GM12878 (cell line): ENCODE measurements at regions not wholly inside any gene's neighbourhood (a gene's known extent, or its start where the extent isn't known, plus 50 kb on each side); places are given as distances from the start of the nearest gene placed in this dataset.

Source experiments
- ATAC-seq: fragments of 200-7000 bp; cut with Tn5 transposase; 3 replicates; pipeline ENCODE4 v1.9.1; 2020; ENCODE audit warnings: mild to moderate bottlenecking, moderate library complexity
- BruUV-seq: library from RNA; stranded (reverse); fragments of 400-500 nt; replicated peaks from 2 replicates; lab custom pipeline; 2021; lab: Mats Ljungman, UMichigan
- CTCF ChIA-PET: fragments of 300-600 bp; sonication (Branson Sonifier 250); formaldehyde crosslinking; extraction: SDS; loops from one replicate; lab custom pipeline; 2021; ENCODE audit warnings: inconsistent platforms; lab: Yijun Ruan, JAX
- POLR2A ChIA-PET: fragments of 350-600 bp; formaldehyde crosslinking; extraction: SDS; loops from one replicate; lab custom pipeline; 2021; ENCODE audit warnings: inconsistent platforms; lab: Charles Lee
- RAD21 ChIA-PET: fragments of 300-600 bp; sonication (Branson Sonifier 250); formaldehyde crosslinking; loops from one replicate; lab custom pipeline; 2023; ENCODE audit warnings: antibody characterized with exemption; ENCODE audit not compliant: unreplicated experiment; lab: Charles Lee
- SMC1A ChIA-PET: fragments of 300-600 bp; sonication (Branson Sonifier 250); formaldehyde crosslinking; loops from one replicate; lab custom pipeline; 2023; ENCODE audit not compliant: unreplicated experiment, uncharacterized antibody; lab: Charles Lee
- DNase-seq: peaks from one replicate; pipeline ENCODE4 v3.0.0-alpha.2; 2011; ENCODE audit warnings: low read depth, low spot score
- FAIRE-seq: peaks from 3 replicates; lab custom pipeline; 2011; peaks lifted over from hg19 to GRCh38; lab: Jason Lieb, UNC
- H2AFZ ChIP-seq: 2 replicates; pipeline ENCODE4 v1.6.0; 2011; ENCODE audit warnings: low read depth, low read length, control low read depth; ENCODE audit not compliant: control insufficient read depth
- H3K27ac ChIP-seq: 2 replicates; pipeline ENCODE4 v1.5.1; 2011; ENCODE audit warnings: control low read depth; ENCODE audit not compliant: control insufficient read depth, insufficient read depth
- H3K27me3 ChIP-seq, 2 experiments: replicated peaks in 1 of 2; 2 replicates each; pipeline versions ENCODE4 v1.6.0 to v1.6.1; 2011; ENCODE audit warnings: low read length in 1 of 2; ENCODE audit not compliant: control insufficient read depth in 2 of 2, insufficient read depth in 2 of 2
- H3K36me3 ChIP-seq, 2 experiments: 2 replicates each; pipeline ENCODE4 v1.5.1; 2011; ENCODE audit warnings: low read length in 1 of 2; ENCODE audit not compliant: control insufficient read depth in 2 of 2, insufficient read depth in 2 of 2
- H3K4me1 ChIP-seq: 2 replicates; pipeline ENCODE4 v1.6.1; 2011; ENCODE audit warnings: mild to moderate bottlenecking, low read length, moderate library complexity, mixed read lengths; ENCODE audit not compliant: control insufficient read depth, insufficient read depth
- H3K4me2 ChIP-seq: 2 replicates; pipeline ENCODE4 v1.6.0; 2011; ENCODE audit warnings: control low read depth; ENCODE audit not compliant: control insufficient read depth, insufficient read depth
- H3K4me3 ChIP-seq: fragments of 200-600 bp; sonication (generic); 2 replicates; pipeline ENCODE4 v1.5.1; 2016
- H3K79me2 ChIP-seq: 2 replicates; pipeline ENCODE4 v1.6.0; 2011; ENCODE audit warnings: low read length; ENCODE audit not compliant: control insufficient read depth, insufficient read depth
- H3K9ac ChIP-seq: 2 replicates; pipeline ENCODE4 v1.8.0; 2011; ENCODE audit warnings: low read length, control low read depth, mixed read lengths; ENCODE audit not compliant: control insufficient read depth, insufficient read depth
- H3K9me3 ChIP-seq: replicated peaks from 3 replicates; pipeline ENCODE4 v1.5.1; 2011; ENCODE audit warnings: mild to moderate bottlenecking, low read length; ENCODE audit not compliant: control insufficient read depth, insufficient read depth
- H4K20me1 ChIP-seq: 2 replicates; pipeline ENCODE4 v1.6.0; 2011; ENCODE audit not compliant: control insufficient read depth, insufficient read depth
- ASH2L ChIP-seq: fragments of 300-600, 200-600 bp; sonication (generic); IDR thresholded peaks from 2 replicates; pipeline ENCODE4 v1.6.1; 2017; ENCODE audit warnings: low read depth, mild to moderate bottlenecking, borderline replicate concordance
- BCLAF1 ChIP-seq: fragments of 450-650 bp; IDR thresholded peaks from 2 replicates; pipeline ENCODE4 v1.6.1; 2017; ENCODE audit warnings: antibody characterized with exemption, mild to moderate bottlenecking, moderate library complexity
- CHD2 ChIP-seq: IDR thresholded peaks from 2 replicates; pipeline ENCODE4 v1.6.1; 2011; ENCODE audit warnings: low read depth, low read length, improper control_type of control experiment, borderline replicate concordance
- EGR1 ChIP-seq, 2 experiments: IDR thresholded peaks; 1 replicate in 1 of 2; 2 replicates in 1 of 2; pipeline ENCODE4 v1.6.1; 2011 to 2012; ENCODE audit warnings: low read depth in 2 of 2, low read length in 2 of 2, borderline replicate concordance in 1 of 2, mild to moderate bottlenecking in 1 of 2, moderate library complexity in 1 of 2
- FOS ChIP-seq: IDR thresholded peaks from 3 replicates; pipeline ENCODE4 v1.6.1; 2011; ENCODE audit warnings: borderline replicate concordance; ENCODE audit not compliant: insufficient read length; ENCODE audit errors: extremely low read depth
- HCFC1 ChIP-seq: fragments of 150-350 bp; IDR thresholded peaks from 2 replicates; pipeline ENCODE4 v1.6.1; 2014; ENCODE audit warnings: low read length
- HDAC2 ChIP-seq: fragments of 200-600 bp; sonication (generic); IDR thresholded peaks from 2 replicates; pipeline ENCODE4 v1.6.1; 2017
- IKZF1 ChIP-seq: fragments of 450-650 bp; conservative IDR thresholded peaks from 2 replicates; pipeline ENCODE4 v1.6.1; 2017; ENCODE audit warnings: antibody characterized with exemption, mild to moderate bottlenecking
- LARP7 ChIP-seq: fragments of 450-650 bp; IDR thresholded peaks from 2 replicates; pipeline ENCODE4 v1.6.1; 2017; ENCODE audit warnings: mild to moderate bottlenecking
- MAX ChIP-seq: IDR thresholded peaks from 2 replicates; pipeline ENCODE4 v1.6.1; 2012; ENCODE audit warnings: low read depth, low read length, improper control_type of control experiment
- MXI1 ChIP-seq: fragments of 150-350 bp; IDR thresholded peaks from 2 replicates; pipeline ENCODE4 v1.6.1; 2011; ENCODE audit warnings: low read depth, mild to moderate bottlenecking, inconsistent platforms, low read length, improper control_type of control experiment
- MYB ChIP-seq: fragments of 150-350 bp; IDR thresholded peaks from 2 replicates; pipeline ENCODE4 v1.6.1; 2014; ENCODE audit warnings: mild to moderate bottlenecking, low read depth, low read length, borderline replicate concordance
- PBX3 ChIP-seq: IDR thresholded peaks from 2 replicates; pipeline ENCODE4 v1.6.1; 2011; ENCODE audit warnings: mild to moderate bottlenecking, low read depth, low read length, moderate library complexity; ENCODE audit not compliant: insufficient replicate concordance
- RB1 ChIP-seq: fragments of 450-650 bp; formaldehyde crosslinking; IDR thresholded peaks from 2 replicates; pipeline ENCODE4 v1.6.1; 2017; ENCODE audit warnings: mild to moderate bottlenecking, borderline replicate concordance
- SKIL ChIP-seq: fragments of 450-650 bp; IDR thresholded peaks from 2 replicates; pipeline ENCODE4 v1.6.1; 2017; ENCODE audit warnings: mild to moderate bottlenecking, low read depth, inconsistent platforms; ENCODE audit not compliant: poor library complexity, severe bottlenecking
- SMAD1 ChIP-seq: fragments of 450-650 bp; IDR thresholded peaks from 2 replicates; pipeline ENCODE4 v1.6.1; 2018; ENCODE audit warnings: mild to moderate bottlenecking, low read depth; ENCODE audit not compliant: partially characterized antibody
- SREBF1 ChIP-seq: IDR thresholded peaks from 2 replicates; pipeline ENCODE4 v1.6.1; 2012; ENCODE audit warnings: mild to moderate bottlenecking, low read length
- STAT1 ChIP-seq: fragments of 450-650 bp; conservative IDR thresholded peaks from 2 replicates; pipeline ENCODE4 v1.6.1; 2014; ENCODE audit warnings: antibody characterized with exemption, mild to moderate bottlenecking
- YY1 ChIP-seq: IDR thresholded peaks from 2 replicates; pipeline ENCODE4 v1.6.1; 2011; ENCODE audit warnings: low read depth, mild to moderate bottlenecking, low read length
- WGBS: methylation state at CpG from one replicate; pipeline ENCODE4 v1.1.6; 2016; ENCODE audit warnings: low lambda C conversion rate; ENCODE audit not compliant: insufficient replicate concordance, insufficient coverage; ENCODE audit errors: missing lambda C conversion rate; 5-methylcytosine and 5-hydroxymethylcytosine counted together
- in situ Hi-C: fragments of 300-500 bp; cut with MboI; formaldehyde crosslinking; loops from 9 replicates; pipeline ENCODE4 v1.14.3; 2018; ENCODE audit warnings: mixed read lengths
- intact Hi-C: fragments of 100-400 bp; cut with micrococcal nuclease; formaldehyde crosslinking; loops from one replicate; pipeline ENCODE4 v1.14.2; 2022; ENCODE audit not compliant: unreplicated experiment

- CTCF ChIA-PET, result no interaction called here
- BruUV-seq, result no TSS peak
- H3K4me3 ChIP-seq, result no peak overlapping the region
- no peaks in the 10 kb centered on the region for H4K20me1 ChIP-seq
- POLR2A ChIA-PET, result no interaction called here
- no peak for FAIRE-seq
- H3K9me3 ChIP-seq, result peaks cover 4% of the 10 kb centered on the region; the same call in 2 of the 3 replicates
- RAD21 ChIA-PET, result no interaction called here
- TF ChIP-seq SREBF1 (no peak), CHD2 (no peak), EGR1 (IDR thresholded peaks at IDR 0.05; ENCODE audit: borderline replicate concordance in 1 of 2, low read depth in 2 of 2, low read length in 2 of 2) (no peak), RB1 (no peak), YY1 (no peak), SKIL (no peak), HCFC1 (no peak), FOS (no peak), MXI1 (no peak), MAX (no peak), MYB (no peak), LARP7 (no peak), BCLAF1 (no peak), SMAD1 (no peak), STAT1 (no peak), HDAC2 (no peak), ASH2L (no peak), PBX3 (no peak), IKZF1 (no peak)
- in situ Hi-C loops (no loop called here), intact Hi-C loops (no loop called here)
- H2AFZ ChIP-seq, result no peak overlapping the region
- WGBS, result 25% methylated on average over 20 of the region's 20 CpGs
- no peaks in the 10 kb centered on the region for H3K27me3 ChIP-seq
- H3K4me2 ChIP-seq, result no peak overlapping the region
- H3K79me2 ChIP-seq, result no peaks in the 10 kb centered on the region
- H3K9ac ChIP-seq, result no peak overlapping the region
- H3K36me3 ChIP-seq, result no peaks in the 10 kb centered on the region
- no peak overlapping the region for H3K27ac ChIP-seq
- SMC1A ChIA-PET, result no interaction called here
- H3K4me1 ChIP-seq, result no peaks in the 10 kb centered on the region
- no peak for ATAC-seq
- DNase-seq, result no peak
Measured at GRCh38 chr22:48883211-48883960, 944.3 kb downstream of the BRD1 start.
